HepG2 (cell line): ENCODE measurements at regions not wholly inside any gene's neighbourhood (a gene's known extent, or its start where the extent isn't known, plus 50 kb on each side); places are given as distances from the start of the nearest gene placed in this dataset.

ENCODE experiments used
- ATAC-seq: fragments of 200-7000 bp; cut with Tn5 transposase; 3 replicates; pipeline ENCODE4 v1.9.1; 2020; ENCODE audit warnings: mild to moderate bottlenecking, moderate library complexity
- BruUV-seq: library from RNA; stranded (reverse); fragments of 400-500 nt; replicated peaks from 2 replicates; lab custom pipeline; 2021; lab: Mats Ljungman, UMichigan
- CTCF ChIA-PET: fragments of 300-600 bp; formaldehyde crosslinking; extraction: SDS; loops from one replicate; lab custom pipeline; 2021; ENCODE audit warnings: low total read pairs, inconsistent platforms, low intra/inter-chr PET ratio; lab: Yijun Ruan, JAX
- POLR2A ChIA-PET: fragments of 350-600 bp; sonication (Branson Sonifier 250); formaldehyde crosslinking; loops from one replicate; lab custom pipeline; 2020; ENCODE audit warnings: antibody characterized with exemption, inconsistent platforms; lab: Yijun Ruan, JAX
- DNase-seq: peaks from one replicate; pipeline ENCODE4 v3.0.0-alpha.2; 2015; ENCODE audit warnings: low spot score
- FAIRE-seq: peaks from 3 replicates; lab custom pipeline; 2011; peaks lifted over from hg19 to GRCh38; lab: Jason Lieb, UNC
- H2AFZ ChIP-seq: one replicate; pipeline ENCODE4 v1.6.1; 2011; ENCODE audit warnings: low read length, inconsistent platforms
- H3K27ac ChIP-seq: fragments of 300-600 bp; 3 replicates; pipeline ENCODE4 v1.8.0; 2011; ENCODE audit warnings: mixed run types, mild to moderate bottlenecking, mixed read lengths, low read length, inconsistent platforms; ENCODE audit not compliant: insufficient read depth; ENCODE audit errors: extremely low read length
- H3K27me3 ChIP-seq, 2 experiments: fragments of 200-600 bp in 1 of 2; 2 replicates in 1 of 2; 3 replicates in 1 of 2; pipeline versions ENCODE4 v1.6.0 to v1.8.0; 2011; ENCODE audit warnings: low read length in 2 of 2, mild to moderate bottlenecking in 2 of 2, moderate library complexity in 2 of 2, inconsistent platforms in 1 of 2; ENCODE audit not compliant: insufficient read depth in 2 of 2, control insufficient read depth in 1 of 2
- H3K36me3 ChIP-seq, 2 experiments: fragments of 200-600 bp in 1 of 2; replicated peaks in 1 of 2; 2 replicates in 1 of 2; 3 replicates in 1 of 2; pipeline versions ENCODE4 v1.5.1 to v1.8.0; 2011; ENCODE audit warnings: low read length in 2 of 2, inconsistent platforms in 1 of 2; ENCODE audit not compliant: insufficient read depth in 2 of 2, control insufficient read depth in 1 of 2
- H3K4me1 ChIP-seq: 2 replicates; pipeline ENCODE4 v1.5.1; 2012; ENCODE audit warnings: low read length, inconsistent platforms; ENCODE audit not compliant: insufficient read depth
- H3K4me2 ChIP-seq: 2 replicates; pipeline ENCODE4 v1.6.0; 2011; ENCODE audit warnings: low read depth, low read length, inconsistent platforms
- H3K4me3 ChIP-seq, 3 experiments: fragments of 200-600 bp in 1 of 3; sonication (generic), shearing (Covaris generic) in 1 of 3; replicated peaks in 1 of 3; 2 replicates each; pipeline ENCODE4 v1.5.1; 2011 to 2016; ENCODE audit warnings: low read length in 3 of 3, inconsistent platforms in 2 of 3, low read depth in 2 of 3, mild to moderate bottlenecking in 2 of 3, control low read depth in 1 of 3, mixed read lengths in 1 of 3; ENCODE audit not compliant: insufficient read depth in 1 of 3
- H3K79me2 ChIP-seq: one replicate; pipeline ENCODE4 v1.6.1; 2011; ENCODE audit warnings: low read length, inconsistent platforms; ENCODE audit not compliant: insufficient read depth
- H3K9ac ChIP-seq: 2 replicates; pipeline ENCODE4 v1.6.0; 2011; ENCODE audit warnings: mild to moderate bottlenecking, low read depth, low read length, inconsistent platforms; ENCODE audit not compliant: insufficient read depth
- H3K9me3 ChIP-seq: 2 replicates; pipeline ENCODE4 v1.5.1; 2012; ENCODE audit warnings: mild to moderate bottlenecking, low read length
- H4K20me1 ChIP-seq: 2 replicates; pipeline ENCODE4 v1.6.0; 2011; ENCODE audit warnings: inconsistent platforms, mild to moderate bottlenecking, low read length, moderate library complexity; ENCODE audit not compliant: insufficient read depth
- ATF7 ChIP-seq, 2 experiments: fragments of 450-650 bp in 1 of 2; sonication (generic) in 1 of 2; formaldehyde crosslinking in 1 of 2; IDR thresholded peaks; 2 replicates each; pipeline versions ENCODE4 v1.4.0 to v1.6.1; 2016 to 2020; ENCODE audit warnings: antibody characterized with exemption in 1 of 2, mild to moderate bottlenecking in 1 of 2, missing genetic modification reagents in 1 of 2
- BHLHE40 ChIP-seq: IDR thresholded peaks from 2 replicates; pipeline ENCODE4 v1.6.1; 2011; ENCODE audit warnings: low read length, improper control_type of control experiment
- DR1 ChIP-seq: sonication (generic); formaldehyde crosslinking; IDR thresholded peaks from 2 replicates; pipeline ENCODE4 v1.8.0; 2021; ENCODE audit warnings: mild to moderate bottlenecking, missing genetic modification reagents, inconsistent platforms
- HMGXB4 ChIP-seq, 2 experiments: sonication (generic) in 1 of 2; formaldehyde crosslinking in 1 of 2; IDR thresholded peaks; 2 replicates each; pipeline versions ENCODE4 v1.4.0 to v1.6.1; 2018 to 2020; ENCODE audit warnings: missing genetic modification reagents in 2 of 2, borderline replicate concordance in 1 of 2, low read depth in 1 of 2, mild to moderate bottlenecking in 1 of 2, missing biosample characterization in 1 of 2
- ISL2 ChIP-seq: sonication (generic); formaldehyde crosslinking; IDR thresholded peaks from 2 replicates; pipeline ENCODE4 v1.5.0; 2020; ENCODE audit warnings: missing genetic modification reagents
- KLF13 ChIP-seq: sonication (generic); formaldehyde crosslinking; IDR thresholded peaks from 2 replicates; pipeline ENCODE4 v1.4.0; 2020; ENCODE audit warnings: mild to moderate bottlenecking, missing genetic modification reagents
- MEIS1 ChIP-seq: sonication (generic); formaldehyde crosslinking; IDR thresholded peaks from 2 replicates; pipeline ENCODE4 v1.9.0; 2021; ENCODE audit warnings: mild to moderate bottlenecking, missing genetic modification reagents, moderate library complexity, borderline replicate concordance
- NFE2L1 ChIP-seq: sonication (generic); formaldehyde crosslinking; IDR thresholded peaks from 2 replicates; pipeline ENCODE4 v1.4.0; 2020; ENCODE audit warnings: missing genetic modification reagents, mild to moderate bottlenecking, borderline replicate concordance
- NR2F6 ChIP-seq, 2 experiments: IDR thresholded peaks; 2 replicates each; pipeline ENCODE4 v1.6.1; 2016; ENCODE audit warnings: antibody characterized with exemption in 1 of 2, mild to moderate bottlenecking in 1 of 2
- NRL ChIP-seq: sonication (generic); formaldehyde crosslinking; IDR thresholded peaks from 2 replicates; pipeline ENCODE4 v1.5.0; 2020; ENCODE audit warnings: missing genetic modification reagents, mild to moderate bottlenecking, moderate library complexity, borderline replicate concordance
- PHF21A ChIP-seq: sonication (generic); formaldehyde crosslinking; IDR thresholded peaks from 2 replicates; pipeline ENCODE4 v1.5.0; 2020; ENCODE audit warnings: mild to moderate bottlenecking, missing genetic modification reagents
- SMARCC2 ChIP-seq: fragments of 450-650 bp; IDR thresholded peaks from 2 replicates; pipeline ENCODE4 v1.6.1; 2017; ENCODE audit warnings: antibody characterized with exemption, mild to moderate bottlenecking
- YEATS4 ChIP-seq: sonication (generic); formaldehyde crosslinking; IDR thresholded peaks from 2 replicates; pipeline ENCODE4 v1.4.0; 2020; ENCODE audit warnings: missing genetic modification reagents, borderline replicate concordance
- ZNF296 ChIP-seq: sonication (generic); formaldehyde crosslinking; conservative IDR thresholded peaks from 2 replicates; pipeline ENCODE4 v1.5.0; 2020; ENCODE audit warnings: mild to moderate bottlenecking, missing genetic modification reagents
- ZNF569 ChIP-seq: sonication (generic); formaldehyde crosslinking; IDR thresholded peaks from 2 replicates; pipeline ENCODE4 v1.5.0; 2020; ENCODE audit warnings: mild to moderate bottlenecking, missing genetic modification reagents, moderate library complexity, borderline replicate concordance
- ZNF720 ChIP-seq: sonication (generic); formaldehyde crosslinking; IDR thresholded peaks from 2 replicates; pipeline ENCODE4 v1.4.0; 2020; ENCODE audit warnings: missing genetic modification reagents
- ZNF776 ChIP-seq: sonication (generic); formaldehyde crosslinking; IDR thresholded peaks from 2 replicates; pipeline ENCODE4 v1.4.0; 2020; ENCODE audit warnings: mild to moderate bottlenecking, missing genetic modification reagents
- ZSCAN9 ChIP-seq: IDR thresholded peaks from 2 replicates; pipeline ENCODE4 v1.6.1; 2016; ENCODE audit warnings: borderline replicate concordance
- WGBS: methylation state at CpG from one replicate; pipeline ENCODE4 v1.1.6; 2017; ENCODE audit warnings: low lambda C conversion rate; 5-methylcytosine and 5-hydroxymethylcytosine counted together
- in situ Hi-C: cut with HindIII; loops from 2 replicates; pipeline ENCODE4 v1.10.0; 2017; ENCODE audit warnings: low pct_unique_long_range_greater_than_20kb; ENCODE audit not compliant: extremely low pct_ligation_motif_present
- intact Hi-C: fragments of 100-400 bp; cut with micrococcal nuclease; formaldehyde crosslinking; loops from one replicate; pipeline ENCODE4 v1.10.0; 2022; ENCODE audit not compliant: unreplicated experiment

GRCh38 chr5:159435855-159436254 is 105.6 kb upstream of the IL12B start (continued):
- no peak for TF ChIP-seq HMGXB4 (CRISPR knock-in tag; IDR thresholded peaks at IDR 0.05; ENCODE audit: borderline replicate concordance in 1 of 2, low read depth in 1 of 2)
- TF ChIP-seq PHF21A, result no peak
- no peak for TF ChIP-seq ZNF720 (CRISPR knock-in tag)
- TF ChIP-seq NR2F6 (IDR thresholded peaks at IDR 0.05), result no peak
- TF ChIP-seq NR2F6 (CRISPR knock-in tag; IDR thresholded peaks at IDR 0.05), result no peak
- TF ChIP-seq ZSCAN9 (CRISPR knock-in tag), result no peak
- no peak for TF ChIP-seq ATF7 (IDR thresholded peaks at IDR 0.05)
- no peak for TF ChIP-seq ATF7 (CRISPR knock-in tag; IDR thresholded peaks at IDR 0.05)
- no peak for TF ChIP-seq NRL (CRISPR knock-in tag)

- FAIRE-seq (no peak), ATAC-seq (no peak), DNase-seq (no peak)
- Histone ChIP-seq H3K27me3 (0 out of 5 replicates have a peak, but pooled peaks cover 0 to 11% of the 10 kb centered on the region in 2 experiments), H3K4me3 (no peak overlapping the region), H3K79me2 (no peaks in the 10 kb centered on the region), H2AFZ (no peak overlapping the region), H3K36me3 (no peaks in the 10 kb centered on the region), H3K27ac (no peak overlapping the region), H4K20me1 (no peaks in the 10 kb centered on the region), H3K9me3 (no peaks in the 10 kb centered on the region), H3K4me2 (no peak overlapping the region), H3K4me1 (no peaks in the 10 kb centered on the region), H3K9ac (no peak overlapping the region)
- BruUV-seq, result no TSS peak
- intact Hi-C loops, result no loop called here
- CTCF ChIA-PET, result no interaction called here
- POLR2A ChIA-PET, result no interaction called here
- 0% methylated on average over 3 of the region's 4 CpGs for WGBS
- in situ Hi-C loops, result no loop called here
- TF ChIP-seq ISL2, result no peak
- no peak for TF ChIP-seq YEATS4
- TF ChIP-seq ZNF569 (CRISPR knock-in tag), result no peak
- TF ChIP-seq SMARCC2, result no peak
- TF ChIP-seq NFE2L1 (CRISPR knock-in tag), result no peak
- TF ChIP-seq ZNF776 (CRISPR knock-in tag), result no peak
- TF ChIP-seq BHLHE40, result no peak
- TF ChIP-seq DR1 (CRISPR knock-in tag), result no peak
- TF ChIP-seq MEIS1 (CRISPR knock-in tag), result no peak
- no peak for TF ChIP-seq KLF13 (CRISPR knock-in tag)
- TF ChIP-seq ZNF296 (CRISPR knock-in tag), result no peak
Observed at GRCh38 chr5:159438092-159438491, 107.8 kb upstream of the IL12B start.
